ENCODE measurements at regions not wholly inside any gene's neighbourhood (a gene's known extent, or its start where the extent isn't known, plus 50 kb on each side); places are given as distances from the start of the nearest gene placed in this dataset.

- no peak for TF ChIP-seq POLR2A (IDR thresholded peaks at IDR 0.05)
- TF ChIP-seq, protein P1, sequence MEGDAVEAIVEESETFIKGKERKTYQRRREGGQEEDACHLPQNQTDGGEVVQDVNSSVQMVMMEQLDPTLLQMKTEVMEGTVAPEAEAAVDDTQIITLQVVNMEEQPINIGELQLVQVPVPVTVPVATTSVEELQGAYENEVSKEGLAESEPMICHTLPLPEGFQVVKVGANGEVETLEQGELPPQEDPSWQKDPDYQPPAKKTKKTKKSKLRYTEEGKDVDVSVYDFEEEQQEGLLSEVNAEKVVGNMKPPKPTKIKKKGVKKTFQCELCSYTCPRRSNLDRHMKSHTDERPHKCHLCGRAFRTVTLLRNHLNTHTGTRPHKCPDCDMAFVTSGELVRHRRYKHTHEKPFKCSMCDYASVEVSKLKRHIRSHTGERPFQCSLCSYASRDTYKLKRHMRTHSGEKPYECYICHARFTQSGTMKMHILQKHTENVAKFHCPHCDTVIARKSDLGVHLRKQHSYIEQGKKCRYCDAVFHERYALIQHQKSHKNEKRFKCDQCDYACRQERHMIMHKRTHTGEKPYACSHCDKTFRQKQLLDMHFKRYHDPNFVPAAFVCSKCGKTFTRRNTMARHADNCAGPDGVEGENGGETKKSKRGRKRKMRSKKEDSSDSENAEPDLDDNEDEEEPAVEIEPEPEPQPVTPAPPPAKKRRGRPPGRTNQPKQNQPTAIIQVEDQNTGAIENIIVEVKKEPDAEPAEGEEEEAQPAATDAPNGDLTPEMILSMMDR (IDR thresholded peaks at IDR 0.05): no peak
- no peak for TF ChIP-seq EP300 (IDR thresholded peaks at IDR 0.05)
These were observed 1104.5 kb upstream of the PHF14 start for GRCh38 chr7:9869151-9869550.
